Activated CD4-positive, alpha-beta T cell treated with anti-CD3 and anti-CD28 coated beads, Interleukin-2, Interleukin-4, amounts not matched to agents 100 ng/mL and 50 ng/mL, durations not matched to agents 16 hours and 8 hours (primary cell): ENCODE measurements at regions not wholly inside any gene's neighbourhood (a gene's known extent, or its start where the extent isn't known, plus 50 kb on each side); places are given as distances from the start of the nearest gene placed in this dataset.
"Not testable (repeated sequence)": the region's sequence is repeated elsewhere in the genome, so short reads cannot be mapped to it uniquely, and the experiment has no call there.

Experiments
- DNase-seq: peaks from one replicate; pipeline ENCODE4 v3.0.0-alpha.2; 2020; ENCODE audit warnings: low spot score

- no peak for DNase-seq
Measured at GRCh38 chr12:73017981-73018380, 745.8 kb downstream of the TRHDE start.

- DNase-seq = no peak
Measured at GRCh38 chr12:73053893-73054292, 781.7 kb downstream of the TRHDE start.

- no peak for DNase-seq
Measured at GRCh38 chr12:73057428-73057827, 785.3 kb downstream of the TRHDE start.

GRCh38 chr12:73065913-73066312 lies 793.7 kb downstream of the TRHDE start:
- DNase-seq = no peak

GRCh38 chr12:73067616-73068015 lies 795.4 kb downstream of the TRHDE start:
- DNase-seq = no peak

- no peak for DNase-seq
Measured at GRCh38 chr12:73072214-73072613, 800.0 kb downstream of the TRHDE start.

GRCh38 chr12:73076760-73077159 lies 804.6 kb downstream of the TRHDE start:
- no peak for DNase-seq

GRCh38 chr12:73083736-73084135 lies 811.6 kb downstream of the TRHDE start:
- DNase-seq = no peak

GRCh38 chr12:73106296-73106695 lies 834.1 kb downstream of the TRHDE start:
- DNase-seq = no peak

- no peak for DNase-seq
Measured at GRCh38 chr12:73106896-73107295, 834.7 kb downstream of the TRHDE start.

- DNase-seq = no peak
Measured at GRCh38 chr12:73110816-73111215, 838.6 kb downstream of the TRHDE start.

- DNase-seq = no peak
Measured at GRCh38 chr12:73112035-73112816, 840.1 kb downstream of the TRHDE start.

GRCh38 chr12:73124480-73124879 lies 852.3 kb downstream of the TRHDE start:
- no peak for DNase-seq

- no peak for DNase-seq
Measured at GRCh38 chr12:73125148-73125547, 853.0 kb downstream of the TRHDE start.

- no peak for DNase-seq
Measured at GRCh38 chr12:73136386-73136785, 864.2 kb downstream of the TRHDE start.

- DNase-seq = not testable (repeated sequence)
Measured at GRCh38 chr12:73139642-73140041, 867.5 kb downstream of the TRHDE start.

- DNase-seq = no peak
Measured at GRCh38 chr12:73158341-73158740, 886.2 kb downstream of the TRHDE start.

GRCh38 chr12:73159954-73160353 lies 887.8 kb downstream of the TRHDE start:
- no peak for DNase-seq

- DNase-seq = no peak
Measured at GRCh38 chr12:73161970-73162369, 889.8 kb downstream of the TRHDE start.

- DNase-seq = no peak
Measured at GRCh38 chr12:73180734-73181133, 908.6 kb downstream of the TRHDE start.

- DNase-seq = no peak
Measured at GRCh38 chr12:73181244-73181643, 909.1 kb downstream of the TRHDE start.

- DNase-seq = no peak
Measured at GRCh38 chr12:73185403-73185802, 913.2 kb downstream of the TRHDE start.

- DNase-seq = no peak
Measured at GRCh38 chr12:73186272-73186671, 914.1 kb downstream of the TRHDE start.

- DNase-seq = no peak
Measured at GRCh38 chr12:73187765-73188164, 915.6 kb downstream of the TRHDE start.
